ENCODE measurements at regions not wholly inside any gene's neighbourhood (a gene's known extent, or its start where the extent isn't known, plus 50 kb on each side); places are given as distances from the start of the nearest gene placed in this dataset.
"Not testable (repeated sequence)": the region's sequence is repeated elsewhere in the genome, so short reads cannot be mapped to it uniquely, and the experiment has no call there.

DNA sequence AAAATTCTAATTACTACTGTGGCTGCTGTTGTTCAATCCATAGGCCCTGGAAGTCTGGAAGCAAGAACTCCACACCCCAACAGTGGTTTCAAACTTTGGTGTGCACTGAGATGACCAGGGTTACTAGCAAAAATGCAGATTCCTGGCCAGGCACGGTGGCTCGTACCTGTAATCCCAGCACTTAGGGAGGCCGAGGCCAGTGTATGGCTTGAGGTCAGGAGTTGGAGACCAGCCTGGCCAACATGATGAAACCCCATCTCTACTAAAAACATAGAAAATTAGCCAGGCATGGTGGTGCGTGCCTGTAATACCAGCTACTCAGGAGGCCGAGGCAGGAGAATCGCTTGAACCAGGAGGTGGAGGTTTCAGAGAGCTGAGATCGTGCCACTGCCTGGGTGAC, 172.2 kb downstream of the OR4M2 start:
- not testable (repeated sequence) for TF ChIP-seq BHLHE40 (IDR thresholded peaks at IDR 0.05; ENCODE audit: borderline replicate concordance); ARNT (IDR thresholded peaks at IDR 0.05); FOXA1 (IDR thresholded peaks at IDR 0.05); L3MBTL2 (conservative IDR thresholded peaks at IDR 0.05); SP1 (IDR thresholded peaks at IDR 0.05); TARDBP (IDR thresholded peaks at IDR 0.05); FOXM1 (IDR thresholded peaks at IDR 0.05; ENCODE audit: borderline replicate concordance); PKNOX1 (IDR thresholded peaks at IDR 0.05); SUZ12 (IDR thresholded peaks at IDR 0.05); CTBP1 (IDR thresholded peaks at IDR 0.05; ENCODE audit: borderline replicate concordance); NFRKB (IDR thresholded peaks at IDR 0.05); ZNF384 (IDR thresholded peaks at IDR 0.05)

Data from HEK293T (cell line).